ENCODE measurements at regions not wholly inside any gene's neighbourhood (a gene's known extent, or its start where the extent isn't known, plus 50 kb on each side); places are given as distances from the start of the nearest gene placed in this dataset.

GRCh38 chr1:95951371-95952102, 717.5 kb downstream of the RWDD3 start (continued):
- TF ChIP-seq ZMYM2 (CRISPR knock-in tag; IDR thresholded peaks at IDR 0.05) (no peak), ZNF333 (CRISPR knock-in tag; IDR thresholded peaks at IDR 0.05; ENCODE audit: borderline replicate concordance) (no peak)

- H4K20me1 ChIP-seq (ENCODE audit: insufficient read depth, low read length) = no peaks in the 10 kb centered on the region
- intact Hi-C loops (cut with micrococcal nuclease; ENCODE audit: unreplicated experiment) (no loop called here), in situ Hi-C loops (cut with HindIII; ENCODE audit: extremely low pct_ligation_motif_present, low pct_unique_long_range_greater_than_20kb) (no loop called here)
- no peak overlapping the region for H3K9ac ChIP-seq (ENCODE audit: insufficient read depth, low read depth, low read length)
- BruUV-seq (replicated peaks) = no TSS peak
- H3K27ac ChIP-seq (ENCODE audit: extremely low read length, insufficient read depth, low read length) = no peak overlapping the region
- no peak for FAIRE-seq
- ChIA-PET POLR2A (interaction anchor here (0.7 kb wide), 1 partner anchor 768 kb away, joined by 3 read pairs; the partner anchor contains the start of gene PTBP2), CTCF (ENCODE audit: low intra/inter-chr PET ratio, low total read pairs) (no interaction called here)
- TF ChIP-seq ZNF275 (CRISPR knock-in tag; IDR thresholded peaks at IDR 0.05; ENCODE audit: borderline replicate concordance) (no peak), MTF2 (CRISPR knock-in tag; IDR thresholded peaks at IDR 0.05; ENCODE audit: borderline replicate concordance) (no peak), SMAD3 (CRISPR knock-in tag; IDR thresholded peaks at IDR 0.05) (no peak), GLMP (CRISPR knock-in tag; IDR thresholded peaks at IDR 0.05; ENCODE audit: borderline replicate concordance) (no peak), SMYD3 (CRISPR knock-in tag; IDR thresholded peaks at IDR 0.05) (no peak), TMF1 (CRISPR knock-in tag; IDR thresholded peaks at IDR 0.05; ENCODE audit: low read depth) (no peak), MEF2D (CRISPR knock-in tag; IDR thresholded peaks at IDR 0.05) (no peak), ATF1 (CRISPR knock-in tag; IDR thresholded peaks at IDR 0.05) (no peak), ATF6 (CRISPR knock-in tag; conservative IDR thresholded peaks at IDR 0.05) (no peak), NR2F1 (CRISPR knock-in tag; IDR thresholded peaks at IDR 0.05) (no peak), ESRRA (CRISPR knock-in tag; IDR thresholded peaks at IDR 0.05; ENCODE audit: low read depth) (no peak), ZNF225 (CRISPR knock-in tag; IDR thresholded peaks at IDR 0.05) (no peak), CSRNP1 (CRISPR knock-in tag; IDR thresholded peaks at IDR 0.05) (no peak)
- no peaks in the 10 kb centered on the region for H3K79me2 ChIP-seq (ENCODE audit: insufficient read depth, low read length)
- no peak overlapping the region for H3K4me3 ChIP-seq (replicated peaks in 1 of 3; ENCODE audit: insufficient read depth in 1 of 3, low read depth in 2 of 3, low read length in 3 of 3)
- H3K27me3 ChIP-seq (ENCODE audit: control insufficient read depth in 1 of 2, insufficient read depth in 2 of 2, low read length in 2 of 2) = no peaks in the 10 kb centered on the region
- H3K9me3 ChIP-seq (ENCODE audit: low read length) = no peaks in the 10 kb centered on the region
- no peak overlapping the region for H3K4me2 ChIP-seq (ENCODE audit: low read depth, low read length)
- DNase-seq (ENCODE audit: low spot score) = no peak
- ATAC-seq = no peak; the same call in 2 of the 3 replicates
- no peaks in the 10 kb centered on the region for H3K4me1 ChIP-seq (ENCODE audit: insufficient read depth, low read length)
- H2AFZ ChIP-seq (ENCODE audit: low read length) = no peak overlapping the region
- no peaks in the 10 kb centered on the region for H3K36me3 ChIP-seq (replicated peaks in 1 of 2; ENCODE audit: control insufficient read depth in 1 of 2, insufficient read depth in 2 of 2, low read length in 2 of 2)
- WGBS (ENCODE audit: low lambda C conversion rate) = 2% methylated on average over 4 of the region's 4 CpGs
These were observed 719.0 kb downstream of the RWDD3 start for GRCh38 chr1:95953015-95953414.
